ENCODE measurements at regions not wholly inside any gene's neighbourhood (a gene's known extent, or its start where the extent isn't known, plus 50 kb on each side); places are given as distances from the start of the nearest gene placed in this dataset.
A peak's percentile ranks its signal among the peaks of the same experiment; 100 is the strongest.

- TF ChIP-seq CTCF (IDR thresholded peaks at IDR 0.05; ENCODE audit: insufficient read depth, low read length, missing control alignments) = no peak
- CTCF ChIA-PET = interaction anchor here (2.6 to 4.3 kb wide), 3 partner anchors 10 to 578 kb away, joined by 8 to 46 read pairs (median 32); no protein-coding TSS in a partner anchor
- DNase-seq (ENCODE audit: low read depth, low spot score) = no peak
- no peak overlapping the region for H3K4me3 ChIP-seq (ENCODE audit: low read depth, low read length)
- POLR2A ChIA-PET = no interaction called here
Measured at GRCh38 chr3:30114918-30115317, 491.5 kb upstream of the TGFBR2 start.

- no peak for DNase-seq (ENCODE audit: low read depth, low spot score)
- ChIA-PET POLR2A (no interaction called here), CTCF (interaction anchor here (1.4 to 1.5 kb wide), 2 partner anchors 9 to 77 kb away, joined by 3 to 6 read pairs; no protein-coding TSS in a partner anchor)
- H3K4me3 ChIP-seq (ENCODE audit: low read depth, low read length) = no peak overlapping the region
- no peak for TF ChIP-seq CTCF (IDR thresholded peaks at IDR 0.05; ENCODE audit: insufficient read depth, low read length, missing control alignments)
Measured at GRCh38 chr3:30122359-30122758, 484.0 kb upstream of the TGFBR2 start.

GRCh38 chr3:30123224-30123623 is 483.2 kb upstream of the TGFBR2 start:
- TF ChIP-seq CTCF (IDR thresholded peaks at IDR 0.05; ENCODE audit: insufficient read depth, low read length, missing control alignments) = no peak
- POLR2A ChIA-PET = no interaction called here
- no peak overlapping the region for H3K4me3 ChIP-seq (ENCODE audit: low read depth, low read length)
- CTCF ChIA-PET = interaction anchor here (1.1 to 1.5 kb wide), 2 partner anchors 9 to 12 kb away, joined by 4 to 6 read pairs; no protein-coding TSS in a partner anchor
- DNase-seq (ENCODE audit: low read depth, low spot score) = no peak

GRCh38 chr3:30123755-30124154 is 482.6 kb upstream of the TGFBR2 start:
- H3K4me3 ChIP-seq (ENCODE audit: low read depth, low read length) = no peak overlapping the region
- DNase-seq (ENCODE audit: low read depth, low spot score) = no peak
- TF ChIP-seq CTCF (IDR thresholded peaks at IDR 0.05; ENCODE audit: insufficient read depth, low read length, missing control alignments) = no peak
- CTCF ChIA-PET = interaction anchor here (1.1 kb wide), 1 partner anchor 12 kb away, joined by 4 read pairs; no protein-coding TSS in a partner anchor
- POLR2A ChIA-PET = no interaction called here

- ChIA-PET CTCF (no interaction called here), POLR2A (no interaction called here)
- TF ChIP-seq CTCF (IDR thresholded peaks at IDR 0.05; ENCODE audit: insufficient read depth, low read length, missing control alignments) = no peak
- no peak overlapping the region for H3K4me3 ChIP-seq (ENCODE audit: low read depth, low read length)
- peak; percentile 19 for DNase-seq (ENCODE audit: low read depth, low spot score)
Measured at GRCh38 chr3:30124435-30125370, 481.7 kb upstream of the TGFBR2 start.

GRCh38 chr3:30129765-30130164 is 476.6 kb upstream of the TGFBR2 start:
- ChIA-PET CTCF (interaction anchor here (0.7 to 1.8 kb wide), 2 partner anchors 17 to 68 kb away, joined by 3 to 4 read pairs; no protein-coding TSS in a partner anchor), POLR2A (no interaction called here)
- no peak for DNase-seq (ENCODE audit: low read depth, low spot score)
- no peak overlapping the region for H3K4me3 ChIP-seq (ENCODE audit: low read depth, low read length)
- TF ChIP-seq CTCF (IDR thresholded peaks at IDR 0.05; ENCODE audit: insufficient read depth, low read length, missing control alignments) = no peak
